ENCODE measurements at regions not wholly inside any gene's neighbourhood (a gene's known extent, or its start where the extent isn't known, plus 50 kb on each side); places are given as distances from the start of the nearest gene placed in this dataset.

DNA sequence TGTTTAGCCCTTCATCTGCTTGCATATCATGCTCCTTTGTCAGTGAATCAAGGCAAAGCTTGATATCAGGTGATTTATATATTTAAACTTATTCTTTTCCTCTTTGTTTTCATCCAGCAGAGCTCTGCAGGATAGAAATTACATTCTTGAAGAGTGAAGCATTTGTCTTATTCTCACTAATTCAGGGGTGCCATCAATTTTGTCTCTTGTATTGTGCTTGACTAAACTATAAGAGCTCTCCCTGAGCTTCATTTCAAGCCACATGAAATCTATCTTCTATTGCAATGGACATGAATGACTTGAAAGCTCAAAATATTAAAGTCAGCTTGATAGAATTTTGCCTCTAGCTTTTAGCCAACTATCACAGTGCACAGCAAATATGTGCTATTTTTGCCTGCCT, 236.7 kb upstream of the KCTD3 start:
- no peaks in the 10 kb centered on the region for H3K79me2 ChIP-seq (ENCODE audit: insufficient read depth, low read depth, low read length)
- no peaks in the 10 kb centered on the region for H4K20me1 ChIP-seq (ENCODE audit: insufficient read depth, low read length)
- no peaks in the 10 kb centered on the region for H3K36me3 ChIP-seq (ENCODE audit: insufficient read depth, low read length)
- no peaks in the 10 kb centered on the region for H3K9me3 ChIP-seq (ENCODE audit: low read length)
- CTCF ChIA-PET (ENCODE audit: unreplicated experiment): no interaction called here
- DNase-seq (ENCODE audit: low spot score): no peak
- POLR2A ChIA-PET: interaction anchor here (0.7 kb wide), 2 partner anchors 95 to 1622 kb away, joined by 3 read pairs; no protein-coding TSS in a partner anchor
- no peak overlapping the region for H2AFZ ChIP-seq (ENCODE audit: low read length)
- intact Hi-C loops (cut with micrococcal nuclease; ENCODE audit: unreplicated experiment): no loop called here
- no peaks in the 10 kb centered on the region for H3K9me2 ChIP-seq (ENCODE audit: insufficient read depth, low read length)
- no peak overlapping the region for H3K4me2 ChIP-seq (ENCODE audit: low read length)
- BruUV-seq (replicated peaks): no TSS peak
- H3K27ac ChIP-seq (ENCODE audit: low read depth, low read length, poor library complexity, severe bottlenecking): no peak overlapping the region
- TF ChIP-seq EZH2phosphoT487 (IDR thresholded peaks at IDR 0.05; ENCODE audit: borderline replicate concordance, low read depth, low read length): no peak
- no peaks in the 10 kb centered on the region for H3K4me1 ChIP-seq (ENCODE audit: insufficient read depth, low read length, poor library complexity, severe bottlenecking)
- no peak overlapping the region for H3K4me3 ChIP-seq (ENCODE audit: low read depth, low read length, poor library complexity, severe bottlenecking)

- intact Hi-C loops (cut with micrococcal nuclease; ENCODE audit: unreplicated experiment): no loop called here
- TF ChIP-seq, protein P1, sequence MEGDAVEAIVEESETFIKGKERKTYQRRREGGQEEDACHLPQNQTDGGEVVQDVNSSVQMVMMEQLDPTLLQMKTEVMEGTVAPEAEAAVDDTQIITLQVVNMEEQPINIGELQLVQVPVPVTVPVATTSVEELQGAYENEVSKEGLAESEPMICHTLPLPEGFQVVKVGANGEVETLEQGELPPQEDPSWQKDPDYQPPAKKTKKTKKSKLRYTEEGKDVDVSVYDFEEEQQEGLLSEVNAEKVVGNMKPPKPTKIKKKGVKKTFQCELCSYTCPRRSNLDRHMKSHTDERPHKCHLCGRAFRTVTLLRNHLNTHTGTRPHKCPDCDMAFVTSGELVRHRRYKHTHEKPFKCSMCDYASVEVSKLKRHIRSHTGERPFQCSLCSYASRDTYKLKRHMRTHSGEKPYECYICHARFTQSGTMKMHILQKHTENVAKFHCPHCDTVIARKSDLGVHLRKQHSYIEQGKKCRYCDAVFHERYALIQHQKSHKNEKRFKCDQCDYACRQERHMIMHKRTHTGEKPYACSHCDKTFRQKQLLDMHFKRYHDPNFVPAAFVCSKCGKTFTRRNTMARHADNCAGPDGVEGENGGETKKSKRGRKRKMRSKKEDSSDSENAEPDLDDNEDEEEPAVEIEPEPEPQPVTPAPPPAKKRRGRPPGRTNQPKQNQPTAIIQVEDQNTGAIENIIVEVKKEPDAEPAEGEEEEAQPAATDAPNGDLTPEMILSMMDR (conservative IDR thresholded peaks at IDR 0.05; ENCODE audit: low read length): no peak
- TF ChIP-seq EZH2phosphoT487 (IDR thresholded peaks at IDR 0.05; ENCODE audit: borderline replicate concordance, low read depth, low read length): no peak
- POLR2A ChIA-PET: interaction anchor here (0.5 kb wide), 1 partner anchor 29 kb away, joined by 3 read pairs; no protein-coding TSS in a partner anchor
These were observed 222.6 kb upstream of the KCTD3 start for GRCh38 chr1:215344539-215344938.

GRCh38 chr1:215345208-215345607, 221.9 kb upstream of the KCTD3 start:
- Histone ChIP-seq H2AFZ (ENCODE audit: low read length) (no peak overlapping the region), H3K79me2 (ENCODE audit: insufficient read depth, low read depth, low read length) (no peaks in the 10 kb centered on the region), H4K20me1 (ENCODE audit: insufficient read depth, low read length) (no peaks in the 10 kb centered on the region), H3K9me3 (ENCODE audit: low read length) (no peaks in the 10 kb centered on the region), H3K27ac (ENCODE audit: low read depth, low read length, poor library complexity, severe bottlenecking) (no peak overlapping the region), H3K4me3 (ENCODE audit: low read depth, low read length, poor library complexity, severe bottlenecking) (no peak overlapping the region), H3K9me2 (ENCODE audit: insufficient read depth, low read length) (no peaks in the 10 kb centered on the region), H3K4me1 (ENCODE audit: insufficient read depth, low read length, poor library complexity, severe bottlenecking) (no peaks in the 10 kb centered on the region), H3K36me3 (ENCODE audit: insufficient read depth, low read length) (no peaks in the 10 kb centered on the region), H3K4me2 (ENCODE audit: low read length) (no peak overlapping the region)
- CTCF ChIA-PET (ENCODE audit: unreplicated experiment): no interaction called here
- TF ChIP-seq, protein P1 (conservative IDR thresholded peaks at IDR 0.05; ENCODE audit: low read length): no peak
- no peak for TF ChIP-seq EZH2phosphoT487 (IDR thresholded peaks at IDR 0.05; ENCODE audit: borderline replicate concordance, low read depth, low read length)
- no peak for DNase-seq (ENCODE audit: low spot score)
- BruUV-seq (replicated peaks): no TSS peak
- POLR2A ChIA-PET: interaction anchor here (0.5 to 0.6 kb wide), 2 partner anchors 30 to 233 kb away, joined by 3 read pairs; no protein-coding TSS in a partner anchor
- intact Hi-C loops (cut with micrococcal nuclease; ENCODE audit: unreplicated experiment): no loop called here

More at GRCh38 chr1:215344539-215344938, 222.6 kb upstream of the KCTD3 start:
- DNase-seq (ENCODE audit: low spot score): no peak
- Histone ChIP-seq H3K4me3 (ENCODE audit: low read depth, low read length, poor library complexity, severe bottlenecking) (no peak overlapping the region), H2AFZ (ENCODE audit: low read length) (no peak overlapping the region), H3K9me3 (ENCODE audit: low read length) (no peaks in the 10 kb centered on the region), H3K36me3 (ENCODE audit: insufficient read depth, low read length) (no peaks in the 10 kb centered on the region), H3K79me2 (ENCODE audit: insufficient read depth, low read depth, low read length) (no peaks in the 10 kb centered on the region), H3K9me2 (ENCODE audit: insufficient read depth, low read length) (no peaks in the 10 kb centered on the region), H4K20me1 (ENCODE audit: insufficient read depth, low read length) (no peaks in the 10 kb centered on the region), H3K4me1 (ENCODE audit: insufficient read depth, low read length, poor library complexity, severe bottlenecking) (no peaks in the 10 kb centered on the region), H3K4me2 (ENCODE audit: low read length) (no peak overlapping the region), H3K27ac (ENCODE audit: low read depth, low read length, poor library complexity, severe bottlenecking) (no peak overlapping the region)
- no TSS peak for BruUV-seq (replicated peaks)
- CTCF ChIA-PET (ENCODE audit: unreplicated experiment): no interaction called here

All from OCI-LY7 (cell line).